Endothelial cell of umbilical vein (primary cell): ENCODE measurements at regions not wholly inside any gene's neighbourhood (a gene's known extent, or its start where the extent isn't known, plus 50 kb on each side); places are given as distances from the start of the nearest gene placed in this dataset.

Experiments
- CTCF ChIP-seq, 2 donors: IDR thresholded peaks; 1 replicate in 1 of 2; 2 replicates in 1 of 2; pipeline ENCODE4 v1.5.1; 2011; ENCODE audit warnings: low read length in 2 of 2, mild to moderate bottlenecking in 2 of 2, moderate library complexity in 2 of 2, control low read depth in 1 of 2, inconsistent platforms in 1 of 2, low read depth in 1 of 2; ENCODE audit not compliant: insufficient read depth in 1 of 2; ENCODE audit errors: extremely low read depth in 1 of 2
- EZH2 ChIP-seq: IDR thresholded peaks from 2 replicates; pipeline ENCODE4 v1.6.1; 2012; ENCODE audit warnings: borderline replicate concordance, low read depth, mild to moderate bottlenecking, moderate library complexity, low read length, inconsistent platforms; ENCODE audit not compliant: severe bottlenecking
- GATA2 ChIP-seq: IDR thresholded peaks from 2 replicates; pipeline ENCODE4 v1.7.0; 2011; ENCODE audit warnings: low read depth, mild to moderate bottlenecking, moderate library complexity, mixed read lengths, low read length; ENCODE audit not compliant: insufficient read length, insufficient read depth
- MAX ChIP-seq: IDR thresholded peaks from 2 replicates; pipeline ENCODE4 v1.6.1; 2011; ENCODE audit not compliant: insufficient read depth, insufficient read length
- POLR2A ChIP-seq: IDR thresholded peaks from 2 replicates; pipeline ENCODE4 v1.6.1; 2012; ENCODE audit warnings: low read depth, mild to moderate bottlenecking, control low read depth, low read length
- POLR2AphosphoS5 ChIP-seq: IDR thresholded peaks from 2 replicates; pipeline ENCODE4 v1.6.1; 2012; ENCODE audit warnings: low read depth, mild to moderate bottlenecking, control low read depth, low read length, moderate library complexity; ENCODE audit not compliant: insufficient read depth

- TF ChIP-seq CTCF (IDR thresholded peaks at IDR 0.05; ENCODE audit: extremely low read depth in 1 of 2, insufficient read depth in 1 of 2, low read depth in 1 of 2, low read length in 2 of 2) (no peak), POLR2A (no peak), EZH2 (no peak), POLR2AphosphoS5 (no peak), MAX (no peak), GATA2 (no peak)
Observed at GRCh38 chr7:110071192-110071591, 1019.7 kb upstream of the LRRN3 start.
